AG04450 (cell line): ENCODE measurements at regions not wholly inside any gene's neighbourhood (a gene's known extent, or its start where the extent isn't known, plus 50 kb on each side); places are given as distances from the start of the nearest gene placed in this dataset.

Experiments used
- CTCF ChIA-PET: fragments of 300-600, 350-600 bp; formaldehyde crosslinking; extraction: SDS; loops from one replicate; lab custom pipeline; 2022; ENCODE audit warnings: antibody characterized with exemption, inconsistent platforms; lab: Charles Lee
- POLR2A ChIA-PET: fragments of 350-600 bp; formaldehyde crosslinking; extraction: SDS; loops from one replicate; lab custom pipeline; 2021; ENCODE audit warnings: antibody characterized with exemption, inconsistent platforms; lab: Yijun Ruan, JAX
- DNase-seq: peaks from one replicate; pipeline ENCODE4 v3.0.0-alpha.2; 2011; ENCODE audit warnings: low read depth, low spot score
- H3K27ac ChIP-seq: one replicate; pipeline ENCODE4 v1.5.1; 2012; ENCODE audit warnings: low read depth, low read length, control low read depth
- H3K27me3 ChIP-seq: one replicate; pipeline ENCODE4 v1.6.0; 2012; ENCODE audit warnings: low read length; ENCODE audit not compliant: control insufficient read depth, insufficient read depth
- H3K4me3 ChIP-seq: 2 replicates; pipeline ENCODE4 v1.5.1; 2011; ENCODE audit warnings: mild to moderate bottlenecking, low read depth, low read length, control low read depth
- H3K9me3 ChIP-seq: 2 replicates; pipeline ENCODE4 v1.5.1; 2012; ENCODE audit warnings: low read length; ENCODE audit not compliant: control insufficient read depth, insufficient read depth
- TF ChIP-seq, protein P1 (sequence below): IDR thresholded peaks from 2 replicates; pipeline ENCODE4 v1.5.1; 2011; ENCODE audit warnings: low read depth, low read length, control low read depth, inconsistent platforms

DNA sequence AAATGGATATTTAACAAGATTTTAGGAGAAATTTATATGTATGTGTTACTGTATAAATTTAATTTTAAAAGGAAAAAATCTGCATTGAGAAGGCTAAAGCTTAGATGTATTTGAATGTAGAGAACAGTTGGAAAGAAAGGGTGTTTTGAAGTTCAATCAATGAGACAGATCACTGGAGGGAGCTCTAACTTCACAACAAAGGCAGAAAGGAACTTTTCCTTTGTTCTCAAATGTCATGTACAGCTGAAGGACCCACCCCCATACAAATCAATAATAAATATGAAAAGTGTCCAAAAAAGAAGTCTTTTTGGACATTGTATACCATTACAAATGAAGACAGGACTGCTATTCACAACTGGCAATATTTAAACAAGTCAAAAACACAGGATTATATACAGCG lies 403.4 kb downstream of the DNAJB9 start:
- Histone ChIP-seq H3K4me3 (no peak overlapping the region), H3K27ac (no peak overlapping the region), H3K9me3 (no peaks in the 10 kb centered on the region; the same call in 1 of the 2 replicates), H3K27me3 (no peaks in the 10 kb centered on the region)
- TF ChIP-seq, protein P1, sequence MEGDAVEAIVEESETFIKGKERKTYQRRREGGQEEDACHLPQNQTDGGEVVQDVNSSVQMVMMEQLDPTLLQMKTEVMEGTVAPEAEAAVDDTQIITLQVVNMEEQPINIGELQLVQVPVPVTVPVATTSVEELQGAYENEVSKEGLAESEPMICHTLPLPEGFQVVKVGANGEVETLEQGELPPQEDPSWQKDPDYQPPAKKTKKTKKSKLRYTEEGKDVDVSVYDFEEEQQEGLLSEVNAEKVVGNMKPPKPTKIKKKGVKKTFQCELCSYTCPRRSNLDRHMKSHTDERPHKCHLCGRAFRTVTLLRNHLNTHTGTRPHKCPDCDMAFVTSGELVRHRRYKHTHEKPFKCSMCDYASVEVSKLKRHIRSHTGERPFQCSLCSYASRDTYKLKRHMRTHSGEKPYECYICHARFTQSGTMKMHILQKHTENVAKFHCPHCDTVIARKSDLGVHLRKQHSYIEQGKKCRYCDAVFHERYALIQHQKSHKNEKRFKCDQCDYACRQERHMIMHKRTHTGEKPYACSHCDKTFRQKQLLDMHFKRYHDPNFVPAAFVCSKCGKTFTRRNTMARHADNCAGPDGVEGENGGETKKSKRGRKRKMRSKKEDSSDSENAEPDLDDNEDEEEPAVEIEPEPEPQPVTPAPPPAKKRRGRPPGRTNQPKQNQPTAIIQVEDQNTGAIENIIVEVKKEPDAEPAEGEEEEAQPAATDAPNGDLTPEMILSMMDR = no peak
- ChIA-PET POLR2A (no interaction called here), CTCF (no interaction called here)
- DNase-seq = no peak

DNA sequence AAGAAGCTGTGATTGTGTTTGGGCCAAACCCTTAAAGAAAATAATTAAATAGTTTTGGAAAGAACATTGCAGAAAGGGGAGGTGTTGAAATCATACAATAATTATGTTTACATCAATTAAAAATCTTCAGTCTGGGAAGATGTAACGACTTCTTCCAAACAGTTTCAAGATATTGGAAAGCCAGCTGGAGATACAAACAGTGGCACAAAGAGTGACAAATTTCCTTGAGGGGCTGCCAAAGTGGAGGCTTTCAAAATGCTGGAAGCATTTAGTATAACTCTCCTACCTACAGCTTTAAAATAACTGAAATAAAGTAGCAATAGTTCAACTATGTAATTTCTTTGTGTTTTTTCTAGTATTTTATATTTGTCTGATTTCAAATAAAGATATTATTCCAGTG lies 405.0 kb downstream of the DNAJB9 start:
- Histone ChIP-seq H3K27me3 (no peaks in the 10 kb centered on the region), H3K27ac (no peak overlapping the region), H3K9me3 (no peaks in the 10 kb centered on the region; the same call in 1 of the 2 replicates), H3K4me3 (no peak overlapping the region)
- no peak for DNase-seq
- ChIA-PET POLR2A (no interaction called here), CTCF (no interaction called here)
- TF ChIP-seq, protein P1 = no peak

DNA sequence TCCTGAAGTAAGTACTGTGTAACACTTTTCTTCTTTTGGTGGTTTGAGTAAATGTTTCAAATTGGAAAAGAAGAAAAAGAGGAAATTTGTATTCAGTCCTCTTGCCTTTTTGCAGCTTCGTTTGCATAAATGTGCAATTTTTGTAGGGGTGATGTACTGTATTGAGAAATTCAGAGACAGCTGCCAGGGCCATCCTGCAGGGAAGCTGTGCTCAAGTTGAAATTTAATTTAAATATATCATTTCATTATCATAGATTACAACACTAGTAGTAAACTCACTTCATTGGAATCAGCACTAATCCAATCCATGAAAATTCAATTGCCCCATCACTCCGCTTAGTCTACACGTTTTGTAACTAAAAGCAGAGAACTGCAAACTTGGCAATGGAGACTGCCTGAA lies 415.4 kb downstream of the DNAJB9 start:
- no peak overlapping the region for H3K4me3 ChIP-seq
- CTCF ChIA-PET = no interaction called here
- H3K27ac ChIP-seq = no peak overlapping the region
- H3K9me3 ChIP-seq = peaks cover 3% of the 10 kb centered on the region; the same call in 1 of the 2 replicates
- no peaks in the 10 kb centered on the region for H3K27me3 ChIP-seq
- POLR2A ChIA-PET = no interaction called here
- no peak for DNase-seq
- TF ChIP-seq, protein P1 = no peak

DNA sequence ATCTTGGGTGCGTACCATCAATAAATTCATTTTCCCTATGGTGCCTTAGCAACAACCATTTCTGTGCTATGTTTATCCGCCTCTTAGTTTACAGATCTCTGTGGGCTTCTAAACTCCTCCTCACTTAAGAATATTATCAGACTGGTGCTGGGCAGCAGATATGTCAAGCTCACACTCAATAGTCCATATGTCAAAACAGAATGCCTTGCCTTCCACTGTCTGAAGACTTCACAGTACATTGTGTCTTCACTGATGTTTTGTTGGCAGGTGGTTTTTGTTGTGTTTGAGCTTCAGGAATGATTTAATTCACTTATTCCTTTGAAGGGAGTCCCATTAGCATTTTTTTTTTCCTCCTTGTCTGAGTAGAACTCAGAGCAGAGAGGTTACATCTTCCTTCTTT lies 419.6 kb downstream of the DNAJB9 start:
- H3K4me3 ChIP-seq = no peak overlapping the region
- ChIA-PET POLR2A (no interaction called here), CTCF (no interaction called here)
- TF ChIP-seq, protein P1 = no peak
- H3K27me3 ChIP-seq = no peaks in the 10 kb centered on the region
- H3K9me3 ChIP-seq = peaks cover 1% of the 10 kb centered on the region; the same call in 1 of the 2 replicates
- H3K27ac ChIP-seq = no peak overlapping the region
- no peak for DNase-seq

DNA sequence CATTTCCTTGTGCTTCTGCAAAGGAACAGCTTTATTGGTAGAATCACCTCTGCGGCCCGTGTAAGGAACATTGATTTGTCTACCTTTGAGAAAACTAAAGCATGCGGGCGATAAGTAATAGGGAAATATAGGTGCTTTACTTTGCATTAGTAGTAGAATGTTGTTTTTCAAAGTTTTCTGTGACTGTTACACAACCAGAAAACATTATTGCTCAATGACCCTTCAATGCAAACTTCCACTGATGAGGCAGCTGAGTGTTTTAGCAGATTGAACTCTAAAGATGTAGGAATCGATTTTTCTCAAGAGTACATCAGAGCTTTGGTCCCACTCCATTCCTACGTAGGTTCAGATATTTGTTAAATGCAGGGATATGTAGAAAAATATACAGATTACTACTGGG lies 427.8 kb downstream of the DNAJB9 start:
- Histone ChIP-seq H3K27me3 (no peaks in the 10 kb centered on the region), H3K4me3 (no peak overlapping the region)
- CTCF ChIA-PET = no interaction called here

More for the DNA sequence above, 427.8 kb downstream of the DNAJB9 start:
- H3K27ac ChIP-seq = no peak overlapping the region
- POLR2A ChIA-PET = no interaction called here
- H3K9me3 ChIP-seq = peaks cover 17% of the 10 kb centered on the region
- DNase-seq = no peak
- TF ChIP-seq, protein P1 = no peak
